B cell (primary cell): ENCODE measurements at regions not wholly inside any gene's neighbourhood (a gene's known extent, or its start where the extent isn't known, plus 50 kb on each side); places are given as distances from the start of the nearest gene placed in this dataset.

ENCODE experiments used
- ATAC-seq: fragments of 200-7000 bp; cut with Tn5 transposase; one replicate; pipeline ENCODE4 v1.10.0; 2021; ENCODE audit warnings: low read depth, mild to moderate bottlenecking, moderate number of reproducible peaks, moderate library complexity
- CTCF ChIA-PET: fragments of 350-600 bp; sonication (Branson Sonifier 250); formaldehyde crosslinking; loops from one replicate; lab custom pipeline; 2021; ENCODE audit warnings: antibody characterized with exemption, inconsistent platforms; lab: Charles Lee
- POLR2A ChIA-PET: fragments of 350-600 bp; sonication (Branson Sonifier 250); formaldehyde crosslinking; loops from one replicate; lab custom pipeline; 2021; ENCODE audit warnings: antibody characterized with exemption; lab: Charles Lee
- DNase-seq: peaks from one replicate; pipeline ENCODE4 v3.0.0; 2013
- H2AFZ ChIP-seq: 2 replicates; pipeline ENCODE4 v1.6.1; 2012; ENCODE audit warnings: mild to moderate bottlenecking, low read depth, low read length; ENCODE audit not compliant: insufficient read depth, poor library complexity, severe bottlenecking
- H3K27ac ChIP-seq, 2 donors: 1 replicate in 1 of 2; 2 replicates in 1 of 2; pipeline ENCODE4 v1.5.1; 2012 to 2013; ENCODE audit warnings: low read length in 2 of 2, mild to moderate bottlenecking in 2 of 2, moderate library complexity in 1 of 2
- H3K27me3 ChIP-seq, 4 experiments: fragments of 200-600 bp in 1 of 4; sonication (generic) in 1 of 4; replicated peaks in 1 of 4; 1 replicate in 2 of 4; 2 replicates in 2 of 4; pipeline versions ENCODE4 v1.6.1 to v1.7.0; 2013 to 2016; ENCODE audit warnings: low read length in 3 of 4, mild to moderate bottlenecking in 2 of 4, mixed read lengths in 1 of 4, moderate library complexity in 1 of 4; ENCODE audit not compliant: insufficient read depth in 4 of 4, control insufficient read depth in 3 of 4; ENCODE audit errors: control extremely low read depth in 1 of 4
- H3K36me3 ChIP-seq, 2 experiments: replicated peaks in 1 of 2; 1 replicate in 1 of 2; 2 replicates in 1 of 2; pipeline versions ENCODE4 v1.6.1 to v1.7.1; 2013; ENCODE audit warnings: low read length in 1 of 2; ENCODE audit not compliant: insufficient read depth in 2 of 2, control insufficient read depth in 1 of 2; ENCODE audit errors: control extremely low read depth in 1 of 2, extremely low read depth in 1 of 2
- H3K4me1 ChIP-seq, 2 donors: fragments of 200-600 bp in 1 of 2; sonication (generic) in 1 of 2; 1 replicate in 1 of 2; 2 replicates in 1 of 2; pipeline versions ENCODE4 v1.5.1 to v1.6.1; 2013 to 2017; ENCODE audit warnings: low read length in 2 of 2; ENCODE audit not compliant: control insufficient read depth in 2 of 2, insufficient read depth in 2 of 2
- H3K4me2 ChIP-seq: replicated peaks from 2 replicates; pipeline ENCODE3; 2012; ENCODE audit warnings: mild to moderate bottlenecking, low read depth, low read length; ENCODE audit not compliant: poor library complexity, severe bottlenecking
- H3K4me3 ChIP-seq, 5 experiments: fragments of 200-600 bp in 1 of 5; sonication (generic) in 1 of 5; 1 replicate in 3 of 5; 2 replicates in 2 of 5; pipeline versions ENCODE4 v1.5.1 to v1.7.0; 2011 to 2016; ENCODE audit warnings: low read length in 4 of 5, mild to moderate bottlenecking in 4 of 5, low read depth in 2 of 5, control low read depth in 1 of 5, moderate library complexity in 1 of 5; ENCODE audit not compliant: insufficient read depth in 1 of 5; ENCODE audit errors: control extremely low read depth in 1 of 5, extremely low read depth in 1 of 5
- H3K79me2 ChIP-seq: fragments of 200-600 bp; sonication (generic); one replicate; pipeline ENCODE4 v1.6.0; 2016; ENCODE audit warnings: low read length; ENCODE audit not compliant: control insufficient read depth, insufficient read depth
- H3K9ac ChIP-seq: fragments of 200-600 bp; sonication (generic); 2 replicates; pipeline ENCODE4 v1.6.1; 2017; ENCODE audit warnings: mild to moderate bottlenecking, low read length, moderate library complexity
- H3K9me3 ChIP-seq, 3 donors: one replicate each; pipeline versions ENCODE4 v1.6.1 to v1.7.1; 2013; ENCODE audit warnings: low read length in 2 of 3; ENCODE audit not compliant: control insufficient read depth in 2 of 3, insufficient read depth in 1 of 3; ENCODE audit errors: control extremely low read depth in 1 of 3
- H4K20me1 ChIP-seq: 2 replicates; pipeline ENCODE4 v1.6.0; 2012; ENCODE audit warnings: mild to moderate bottlenecking, low read length; ENCODE audit not compliant: insufficient read depth, control insufficient read depth, poor library complexity, severe bottlenecking
- H3K27ac Mint-ChIP-seq: one replicate; pipeline ENCODE4 v1.8.0; 2021; ENCODE audit warnings: mixed read lengths
- H3K27me3 Mint-ChIP-seq: one replicate; pipeline ENCODE4 v1.8.0; 2021; ENCODE audit warnings: mixed read lengths
- H3K4me1 Mint-ChIP-seq: one replicate; pipeline ENCODE4 v1.8.0; 2021; ENCODE audit warnings: mixed read lengths
- H3K4me3 Mint-ChIP-seq: one replicate; pipeline ENCODE4 v1.8.0; 2021; ENCODE audit warnings: mixed read lengths
- H3K9me3 Mint-ChIP-seq: one replicate; pipeline ENCODE4 v1.8.0; 2022; ENCODE audit warnings: mixed read lengths; ENCODE audit not compliant: insufficient read depth
- EZH2 ChIP-seq: IDR thresholded peaks from 2 replicates; pipeline ENCODE4 v1.6.1; 2012; ENCODE audit warnings: borderline replicate concordance, low read depth, mild to moderate bottlenecking, moderate library complexity, low read length; ENCODE audit not compliant: insufficient read depth, poor library complexity, severe bottlenecking
- WGBS: methylation state at CpG from one replicate; pipeline ENCODE4 v1.1.5; 2013; ENCODE audit warnings: missing lambda C conversion rate; ENCODE audit not compliant: insufficient coverage; 5-methylcytosine and 5-hydroxymethylcytosine counted together
- intact Hi-C: fragments of 100-400 bp; cut with micrococcal nuclease; formaldehyde crosslinking; loops from one replicate; pipeline ENCODE4 v1.10.0; 2022
- TF ChIP-seq, protein P1 (sequence below): fragments of 200-600 bp; IDR thresholded peaks from one replicate; pipeline ENCODE4 v1.8.0; 2022; ENCODE audit warnings: antibody characterized with exemption, mild to moderate bottlenecking

DNA sequence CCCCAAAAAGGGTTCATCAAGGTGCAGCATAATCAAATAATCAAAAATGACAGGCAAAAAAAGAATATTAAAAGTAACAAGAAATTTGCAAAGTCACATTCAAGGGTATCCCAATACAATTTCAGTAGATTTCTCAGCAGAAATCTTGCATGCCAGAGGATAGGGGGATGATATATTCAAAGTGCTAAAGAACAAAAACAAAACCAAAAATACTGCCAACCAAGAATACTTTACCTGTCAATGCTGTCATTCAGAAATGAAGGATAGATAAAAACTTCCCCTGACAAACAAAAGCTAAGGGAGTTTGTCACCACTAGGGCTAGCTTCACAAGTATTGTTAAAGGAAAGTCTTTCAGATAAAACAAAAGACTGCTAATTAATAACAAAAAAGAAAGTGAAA, 68.7 kb upstream of the EDIL3 start:
- Mint-ChIP-seq H3K27ac (no peak overlapping the region), H3K27me3 (no peaks in the 10 kb centered on the region), H3K4me3 (no peak overlapping the region), H3K9me3 (peaks cover 4% of the 10 kb centered on the region), H3K4me1 (no peaks in the 10 kb centered on the region)
- H3K4me2 ChIP-seq, result no peak overlapping the region
- H3K36me3 ChIP-seq, result no peaks in the 10 kb centered on the region
- TF ChIP-seq, protein P1, sequence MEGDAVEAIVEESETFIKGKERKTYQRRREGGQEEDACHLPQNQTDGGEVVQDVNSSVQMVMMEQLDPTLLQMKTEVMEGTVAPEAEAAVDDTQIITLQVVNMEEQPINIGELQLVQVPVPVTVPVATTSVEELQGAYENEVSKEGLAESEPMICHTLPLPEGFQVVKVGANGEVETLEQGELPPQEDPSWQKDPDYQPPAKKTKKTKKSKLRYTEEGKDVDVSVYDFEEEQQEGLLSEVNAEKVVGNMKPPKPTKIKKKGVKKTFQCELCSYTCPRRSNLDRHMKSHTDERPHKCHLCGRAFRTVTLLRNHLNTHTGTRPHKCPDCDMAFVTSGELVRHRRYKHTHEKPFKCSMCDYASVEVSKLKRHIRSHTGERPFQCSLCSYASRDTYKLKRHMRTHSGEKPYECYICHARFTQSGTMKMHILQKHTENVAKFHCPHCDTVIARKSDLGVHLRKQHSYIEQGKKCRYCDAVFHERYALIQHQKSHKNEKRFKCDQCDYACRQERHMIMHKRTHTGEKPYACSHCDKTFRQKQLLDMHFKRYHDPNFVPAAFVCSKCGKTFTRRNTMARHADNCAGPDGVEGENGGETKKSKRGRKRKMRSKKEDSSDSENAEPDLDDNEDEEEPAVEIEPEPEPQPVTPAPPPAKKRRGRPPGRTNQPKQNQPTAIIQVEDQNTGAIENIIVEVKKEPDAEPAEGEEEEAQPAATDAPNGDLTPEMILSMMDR, result no peak
- TF ChIP-seq EZH2, result no peak
- H2AFZ ChIP-seq, result no peak overlapping the region
- no peak for DNase-seq
- H3K9ac ChIP-seq, result no peak overlapping the region
- ATAC-seq, result no peak
- no peaks in the 10 kb centered on the region for H4K20me1 ChIP-seq
- intact Hi-C loops, result no loop called here
- H3K4me1 ChIP-seq, result no peaks in the 10 kb centered on the region
- no peak overlapping the region for H3K27ac ChIP-seq
- ChIA-PET CTCF (no interaction called here), POLR2A (no interaction called here)
- H3K27me3 ChIP-seq, result no peaks in the 10 kb centered on the region
- H3K4me3 ChIP-seq, result no peak overlapping the region
- no peaks in the 10 kb centered on the region for H3K79me2 ChIP-seq
- peaks cover 0 to 5% (median 0%) of the 10 kb centered on the region in 3 donors for H3K9me3 ChIP-seq

DNA sequence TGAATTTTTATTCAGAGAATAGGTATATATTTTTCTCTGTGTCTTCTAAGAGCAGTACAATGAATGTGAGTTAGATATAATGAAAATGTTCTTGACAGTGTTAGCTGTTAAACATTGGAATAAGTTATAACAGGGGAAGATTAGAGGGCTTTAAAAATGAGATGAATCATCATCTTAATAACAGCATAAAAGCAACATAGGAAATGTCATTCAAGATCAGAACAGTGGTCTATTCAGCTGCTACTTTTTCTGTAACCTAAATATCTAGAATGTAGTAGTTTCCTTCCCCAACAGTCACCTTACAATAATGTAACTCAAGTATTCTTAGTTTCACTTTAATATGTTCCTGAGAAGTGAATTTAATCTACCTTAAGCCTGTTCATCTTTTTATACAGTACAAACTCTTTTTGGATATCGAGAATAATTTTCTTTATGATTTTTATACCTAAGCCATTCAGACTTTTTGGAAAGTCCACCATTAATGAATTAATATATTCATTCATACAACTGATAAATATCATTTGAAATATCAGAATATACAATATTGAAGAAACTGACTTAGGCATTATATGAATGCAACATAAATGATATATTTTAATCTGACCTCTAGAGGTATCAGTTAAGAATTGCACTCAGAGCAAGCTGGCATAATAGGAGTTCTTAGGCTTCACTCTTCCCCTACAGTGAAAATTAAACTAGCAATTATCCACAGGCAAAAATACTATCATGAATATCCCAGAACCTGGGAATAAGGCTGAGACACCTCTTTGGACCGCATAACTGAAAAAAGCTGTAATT, 66.1 kb upstream of the EDIL3 start:
- Histone ChIP-seq H3K79me2 (no peaks in the 10 kb centered on the region), H3K4me2 (no peak overlapping the region), H3K9me3 (peaks cover 0 to 5% (median 0%) of the 10 kb centered on the region in 3 donors), H3K9ac (no peak overlapping the region), H2AFZ (no peak overlapping the region), H3K27ac (no peak overlapping the region), H4K20me1 (no peaks in the 10 kb centered on the region), H3K27me3 (no peaks in the 10 kb centered on the region), H3K4me1 (no peaks in the 10 kb centered on the region), H3K4me3 (no peak overlapping the region), H3K36me3 (no peaks in the 10 kb centered on the region)
- intact Hi-C loops, result no loop called here
- H3K4me1 Mint-ChIP-seq, result no peaks in the 10 kb centered on the region
- ChIA-PET POLR2A (no interaction called here), CTCF (no interaction called here)
- no peak overlapping the region for H3K27ac Mint-ChIP-seq
- TF ChIP-seq EZH2, result no peak
- TF ChIP-seq, protein P1, result no peak
- DNase-seq (no peak), ATAC-seq (no peak)
- peaks cover 4% of the 10 kb centered on the region for H3K9me3 Mint-ChIP-seq
- no CpG with 5 or more reads among the region's 2 CpGs for WGBS
- H3K27me3 Mint-ChIP-seq, result no peaks in the 10 kb centered on the region
- no peak overlapping the region for H3K4me3 Mint-ChIP-seq
